H9 (cell line): ENCODE measurements at regions not wholly inside any gene's neighbourhood (a gene's known extent, or its start where the extent isn't known, plus 50 kb on each side); places are given as distances from the start of the nearest gene placed in this dataset.

ENCODE experiments used
- DNase-seq: peaks from one replicate; pipeline ENCODE4 v3.0.0-alpha.2; 2017
- H2AFZ ChIP-seq: one replicate; pipeline ENCODE4 v1.6.1; 2013; ENCODE audit warnings: mild to moderate bottlenecking, low read length, control low read depth, moderate library complexity
- H2AK5ac ChIP-seq: 2 replicates; pipeline ENCODE4 v1.6.1; 2013; ENCODE audit warnings: low read length, control low read depth, mixed read lengths; ENCODE audit not compliant: insufficient read length
- H2BK120ac ChIP-seq: one replicate; pipeline ENCODE4 v1.6.1; 2013; ENCODE audit warnings: low read depth, mild to moderate bottlenecking, low read length, control low read depth, inconsistent platforms; ENCODE audit not compliant: poor library complexity, severe bottlenecking
- H2BK12ac ChIP-seq: 2 replicates; pipeline ENCODE4 v1.6.1; 2013; ENCODE audit warnings: low read length, control low read depth, mixed read lengths, low read depth; ENCODE audit not compliant: insufficient read length
- H2BK15ac ChIP-seq: 2 replicates; pipeline ENCODE4 v1.6.1; 2013; ENCODE audit warnings: low read depth, low read length, control low read depth
- H2BK20ac ChIP-seq: one replicate; pipeline ENCODE4 v1.6.1; 2013; ENCODE audit warnings: low read depth, mild to moderate bottlenecking, low read length, control low read depth, inconsistent platforms; ENCODE audit not compliant: poor library complexity, severe bottlenecking
- H2BK5ac ChIP-seq: 2 replicates; pipeline ENCODE4 v1.6.1; 2013; ENCODE audit warnings: low read length, control low read depth, mixed read lengths; ENCODE audit not compliant: insufficient read length
- H3K14ac ChIP-seq: 2 replicates; pipeline ENCODE4 v1.6.1; 2013; ENCODE audit warnings: low read length, control low read depth; ENCODE audit not compliant: insufficient read depth
- H3K18ac ChIP-seq: 2 replicates; pipeline ENCODE4 v1.6.1; 2013; ENCODE audit warnings: low read depth, mild to moderate bottlenecking, mixed read lengths, low read length, control low read depth; ENCODE audit not compliant: insufficient read length
- H3K23ac ChIP-seq: 2 replicates; pipeline ENCODE4 v1.6.1; 2013; ENCODE audit warnings: low read length, control low read depth, mixed read lengths, low read depth; ENCODE audit not compliant: insufficient read length
- H3K23me2 ChIP-seq: 2 replicates; pipeline ENCODE4 v1.6.1; 2013; ENCODE audit warnings: low read depth, mild to moderate bottlenecking, mixed read lengths, low read length, control low read depth; ENCODE audit not compliant: insufficient read length, poor library complexity, severe bottlenecking
- H3K27ac ChIP-seq: 2 replicates; pipeline ENCODE4 v1.5.1; 2013; ENCODE audit warnings: low read length, control low read depth, mixed read lengths, low read depth; ENCODE audit not compliant: insufficient read length
- H3K27me3 ChIP-seq: 2 replicates; pipeline ENCODE4 v1.6.1; 2013; ENCODE audit warnings: low read length, control low read depth, inconsistent platforms; ENCODE audit not compliant: insufficient read depth
- H3K4ac ChIP-seq: 2 replicates; pipeline ENCODE4 v1.6.1; 2013; ENCODE audit warnings: low read depth, mild to moderate bottlenecking, control low read depth, inconsistent platforms, low read length, moderate library complexity
- H3K4me1 ChIP-seq: 2 replicates; pipeline ENCODE4 v1.6.1; 2013; ENCODE audit warnings: low read length, control low read depth, inconsistent platforms; ENCODE audit not compliant: insufficient read depth
- H3K4me2 ChIP-seq: 2 replicates; pipeline ENCODE4 v1.6.1; 2013; ENCODE audit warnings: low read length, control low read depth, mixed read lengths; ENCODE audit not compliant: insufficient read length, insufficient read depth
- H3K56ac ChIP-seq: 2 replicates; pipeline ENCODE4 v1.6.1; 2013; ENCODE audit warnings: low read depth, mild to moderate bottlenecking, mixed read lengths, low read length, control low read depth; ENCODE audit not compliant: insufficient read length
- H3K79me1 ChIP-seq: 2 replicates; pipeline ENCODE4 v1.6.1; 2013; ENCODE audit warnings: low read depth, mild to moderate bottlenecking, moderate library complexity, low read length, control low read depth, inconsistent platforms; ENCODE audit not compliant: insufficient read depth, poor library complexity, severe bottlenecking
- H3K79me2 ChIP-seq: 2 replicates; pipeline ENCODE4 v1.6.1; 2013; ENCODE audit warnings: low read length, control low read depth, inconsistent platforms; ENCODE audit not compliant: insufficient read depth
- H3K9ac ChIP-seq: 2 replicates; pipeline ENCODE4 v1.6.1; 2013; ENCODE audit warnings: low read length, control low read depth, mixed read lengths; ENCODE audit not compliant: insufficient read length; ENCODE audit errors: extremely low read depth
- H3K9me3 ChIP-seq: one replicate; pipeline ENCODE4 v1.6.1; 2013; ENCODE audit warnings: low read depth, low read length, inconsistent platforms; ENCODE audit not compliant: control insufficient read depth
- H3T11ph ChIP-seq: one replicate; pipeline ENCODE4 v1.6.1; 2013; ENCODE audit warnings: mild to moderate bottlenecking, low read length, control low read depth, inconsistent platforms
- H4K20me1 ChIP-seq: one replicate; pipeline ENCODE4 v1.6.1; 2013; ENCODE audit not compliant: control insufficient read depth, insufficient read length, insufficient read depth
- H4K5ac ChIP-seq: 2 replicates; pipeline ENCODE4 v1.6.1; 2013; ENCODE audit warnings: low read depth, mild to moderate bottlenecking, mixed read lengths, low read length, control low read depth; ENCODE audit not compliant: insufficient read length
- H4K8ac ChIP-seq: replicated peaks from 2 replicates; pipeline ENCODE4 v1.6.1; 2013; ENCODE audit warnings: low read length, control low read depth, mixed read lengths, low read depth; ENCODE audit not compliant: insufficient read length
- H4K91ac ChIP-seq: 2 replicates; pipeline ENCODE4 v1.6.1; 2013; ENCODE audit warnings: low read depth, mild to moderate bottlenecking, moderate library complexity, mixed read lengths, low read length, control low read depth; ENCODE audit not compliant: insufficient read length
- H3K27ac Mint-ChIP-seq, 3 experiments: 2 replicates in 2 of 3; 3 replicates in 1 of 3; pipeline ENCODE4 v1.8.0; 2020 to 2021; ENCODE audit warnings: mixed read lengths in 3 of 3, mild to moderate bottlenecking in 1 of 3, moderate library complexity in 1 of 3
- H3K27me3 Mint-ChIP-seq: 2 replicates; pipeline ENCODE4 v1.8.0; 2021; ENCODE audit warnings: low read depth, mild to moderate bottlenecking, moderate library complexity, mixed read lengths
- H3K36me3 Mint-ChIP-seq, 3 experiments: 2 replicates in 2 of 3; 3 replicates in 1 of 3; pipeline ENCODE4 v1.8.0; 2020 to 2021; ENCODE audit warnings: low read depth in 3 of 3, mixed read lengths in 3 of 3; ENCODE audit not compliant: insufficient read depth in 1 of 3
- H3K4me1 Mint-ChIP-seq, 2 experiments: 2 replicates each; pipeline ENCODE4 v1.8.0; 2020; ENCODE audit warnings: mixed read lengths in 2 of 2
- H3K4me3 Mint-ChIP-seq, 2 experiments: 2 replicates in 1 of 2; 3 replicates in 1 of 2; pipeline ENCODE4 v1.8.0; 2020 to 2021; ENCODE audit warnings: mild to moderate bottlenecking in 2 of 2, mixed read lengths in 2 of 2, moderate library complexity in 1 of 2
- H3K9me3 Mint-ChIP-seq, 2 experiments: 2 replicates in 1 of 2; 3 replicates in 1 of 2; pipeline ENCODE4 v1.8.0; 2020; ENCODE audit warnings: mild to moderate bottlenecking in 2 of 2, mixed read lengths in 2 of 2, moderate library complexity in 1 of 2
- CTCF ChIP-seq: fragments of 200-600 bp; sonication (generic); conservative IDR thresholded peaks from 3 replicates; pipeline ENCODE4 v1.8.0; 2021; ENCODE audit warnings: antibody characterized with exemption, mild to moderate bottlenecking
- WGBS: extraction: QIAGEN DNeasy Blood & Tissue Kit; methylation state at CpG from one replicate; pipeline ENCODE4 v1.1.7; 2013; ENCODE audit warnings: missing lambda C conversion rate, low lambda C conversion rate, mixed read lengths; ENCODE audit not compliant: insufficient read length; ENCODE audit errors: extremely low coverage; 5-methylcytosine and 5-hydroxymethylcytosine counted together

DNA sequence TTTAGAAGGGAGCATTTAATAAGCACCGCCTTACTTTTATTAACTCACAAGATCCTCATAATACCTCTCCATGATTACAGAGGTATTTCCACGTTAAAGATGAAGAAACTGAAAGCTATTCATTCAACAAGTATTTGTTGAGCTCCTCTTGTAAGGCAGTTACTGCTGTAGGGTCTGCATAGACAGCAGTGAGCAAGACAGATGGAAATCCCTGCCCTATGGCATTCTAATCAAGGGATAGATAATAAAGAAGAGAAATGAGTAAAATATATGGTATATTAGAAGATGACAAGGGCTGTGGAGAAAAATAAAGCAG is 77.8 kb upstream of the CTNNBL1 start:
- peaks cover 27% of the 10 kb centered on the region for H3K27me3 Mint-ChIP-seq
- no peak for DNase-seq
- no peak overlapping the region for H2BK5ac ChIP-seq
- no peaks in the 10 kb centered on the region for H3K79me1 ChIP-seq
- no peak overlapping the region for H4K5ac ChIP-seq
- H2BK120ac ChIP-seq, result no peak overlapping the region
- no peak overlapping the region for H3K56ac ChIP-seq
- no peak overlapping the region for H3K18ac ChIP-seq
- H3K4me3 Mint-ChIP-seq, result no peak overlapping the region
- no peak overlapping the region for H2AFZ ChIP-seq
- no peak overlapping the region for H2AK5ac ChIP-seq
- H2BK15ac ChIP-seq, result no peak overlapping the region
- H3K9me3 Mint-ChIP-seq, result no peaks in the 10 kb centered on the region
- H3K36me3 Mint-ChIP-seq, result no peaks in the 10 kb centered on the region
- no peak overlapping the region for H3K4me2 ChIP-seq
- no peak overlapping the region for H2BK12ac ChIP-seq
- no peak overlapping the region for H3K4ac ChIP-seq
- no peaks in the 10 kb centered on the region for H3K23me2 ChIP-seq
- no peak overlapping the region for H2BK20ac ChIP-seq
- H3K9ac ChIP-seq, result no peak overlapping the region
- H3K27ac Mint-ChIP-seq, result no peak overlapping the region
- no peaks in the 10 kb centered on the region; the same call in 1 of the 2 replicates for H3K27me3 ChIP-seq
- H4K8ac ChIP-seq, result no peak overlapping the region
- no peaks in the 10 kb centered on the region for H3K9me3 ChIP-seq
- H3K14ac ChIP-seq, result no peak overlapping the region
- H3K23ac ChIP-seq, result no peak overlapping the region
- no peak overlapping the region for H3T11ph ChIP-seq
- no peaks in the 10 kb centered on the region for H3K79me2 ChIP-seq
- peaks cover under 1% of the 10 kb centered on the region for H4K20me1 ChIP-seq
- H3K4me1 ChIP-seq, result no peaks in the 10 kb centered on the region
- H3K4me1 Mint-ChIP-seq, result no peaks in the 10 kb centered on the region
- TF ChIP-seq CTCF, result no peak; the same call in 2 of the 3 replicates
- no CpG with 5 or more reads among the region's 2 CpGs for WGBS
- no peak overlapping the region for H3K27ac ChIP-seq
- no peak overlapping the region for H4K91ac ChIP-seq
